OCI-LY1 (cell line): ENCODE measurements at regions not wholly inside any gene's neighbourhood (a gene's known extent, or its start where the extent isn't known, plus 50 kb on each side); places are given as distances from the start of the nearest gene placed in this dataset.

ENCODE experiments used
- CTCF ChIP-seq: fragments of 200-600 bp; sonication (generic), shearing (Covaris generic); IDR thresholded peaks from 2 replicates; pipeline ENCODE4 v1.5.1; 2017; ENCODE audit warnings: mild to moderate bottlenecking, antibody characterized with exemption, low read length, moderate library complexity, mixed read lengths
- EZH2 ChIP-seq: fragments of 200-600 bp; sonication (generic), shearing (Covaris generic); IDR thresholded peaks from 2 replicates; pipeline ENCODE4 v1.8.0; 2017; ENCODE audit warnings: borderline replicate concordance, mixed run types, mild to moderate bottlenecking, antibody characterized with exemption, low read length, moderate library complexity, mixed read lengths

GRCh38 chr17:77462553-77463497, 322.1 kb downstream of the SEC14L1 start:
- TF ChIP-seq CTCF (no peak), EZH2 (no peak)
